Transverse colon (tissue), 4 donors: ENCODE measurements at regions not wholly inside any gene's neighbourhood (a gene's known extent, or its start where the extent isn't known, plus 50 kb on each side); places are given as distances from the start of the nearest gene placed in this dataset.

Experiments
- POLR2A ChIP-seq: fragments of 450-650 bp; IDR thresholded peaks from one replicate; pipeline ENCODE4 v1.6.1; 2016; ENCODE audit warnings: antibody characterized with exemption, mild to moderate bottlenecking, moderate library complexity
- POLR2AphosphoS5 ChIP-seq, 3 donors: sonication (generic); formaldehyde crosslinking; IDR thresholded peaks; one replicate each; pipeline ENCODE4 v1.6.1; 2016; ENCODE audit warnings: antibody characterized with exemption in 3 of 3
- TF ChIP-seq, protein P1 (sequence below), 5 experiments: fragments of 200-600 bp in 3 of 5; fragments of 450-650 bp in 2 of 5; sonication (generic) in 3 of 5; IDR thresholded peaks; 1 replicate in 2 of 5; 2 replicates in 3 of 5; pipeline ENCODE4 v1.5.1; 2016 to 2017; ENCODE audit warnings: antibody characterized with exemption in 5 of 5, inconsistent platforms in 3 of 5, mild to moderate bottlenecking in 2 of 5, moderate library complexity in 1 of 5

DNA sequence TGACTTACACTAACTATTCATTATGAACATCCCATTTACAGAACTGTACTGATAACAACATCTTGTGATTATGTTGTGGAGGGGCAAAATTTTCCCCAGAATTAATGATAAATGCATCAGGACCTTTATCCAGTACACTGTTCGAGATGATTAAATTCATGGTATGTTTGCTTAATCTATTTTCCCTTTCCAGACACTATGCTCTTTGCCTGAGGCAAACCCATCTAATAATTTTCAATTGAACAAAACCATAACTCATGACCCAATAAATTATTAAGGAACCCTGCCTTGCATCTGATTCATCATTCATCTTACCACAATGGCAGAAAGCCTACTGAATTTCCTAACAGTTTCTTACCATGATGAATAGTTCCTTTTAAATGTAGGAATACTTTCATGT lies 385.0 kb downstream of the DSEL start:
- TF ChIP-seq POLR2A (no peak), POLR2AphosphoS5 (IDR thresholded peaks at IDR 0.05) (no peak)
- TF ChIP-seq, protein P1, sequence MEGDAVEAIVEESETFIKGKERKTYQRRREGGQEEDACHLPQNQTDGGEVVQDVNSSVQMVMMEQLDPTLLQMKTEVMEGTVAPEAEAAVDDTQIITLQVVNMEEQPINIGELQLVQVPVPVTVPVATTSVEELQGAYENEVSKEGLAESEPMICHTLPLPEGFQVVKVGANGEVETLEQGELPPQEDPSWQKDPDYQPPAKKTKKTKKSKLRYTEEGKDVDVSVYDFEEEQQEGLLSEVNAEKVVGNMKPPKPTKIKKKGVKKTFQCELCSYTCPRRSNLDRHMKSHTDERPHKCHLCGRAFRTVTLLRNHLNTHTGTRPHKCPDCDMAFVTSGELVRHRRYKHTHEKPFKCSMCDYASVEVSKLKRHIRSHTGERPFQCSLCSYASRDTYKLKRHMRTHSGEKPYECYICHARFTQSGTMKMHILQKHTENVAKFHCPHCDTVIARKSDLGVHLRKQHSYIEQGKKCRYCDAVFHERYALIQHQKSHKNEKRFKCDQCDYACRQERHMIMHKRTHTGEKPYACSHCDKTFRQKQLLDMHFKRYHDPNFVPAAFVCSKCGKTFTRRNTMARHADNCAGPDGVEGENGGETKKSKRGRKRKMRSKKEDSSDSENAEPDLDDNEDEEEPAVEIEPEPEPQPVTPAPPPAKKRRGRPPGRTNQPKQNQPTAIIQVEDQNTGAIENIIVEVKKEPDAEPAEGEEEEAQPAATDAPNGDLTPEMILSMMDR (IDR thresholded peaks at IDR 0.05), result no peak
